ENCODE measurements at regions not wholly inside any gene's neighbourhood (a gene's known extent, or its start where the extent isn't known, plus 50 kb on each side); places are given as distances from the start of the nearest gene placed in this dataset.

DNA sequence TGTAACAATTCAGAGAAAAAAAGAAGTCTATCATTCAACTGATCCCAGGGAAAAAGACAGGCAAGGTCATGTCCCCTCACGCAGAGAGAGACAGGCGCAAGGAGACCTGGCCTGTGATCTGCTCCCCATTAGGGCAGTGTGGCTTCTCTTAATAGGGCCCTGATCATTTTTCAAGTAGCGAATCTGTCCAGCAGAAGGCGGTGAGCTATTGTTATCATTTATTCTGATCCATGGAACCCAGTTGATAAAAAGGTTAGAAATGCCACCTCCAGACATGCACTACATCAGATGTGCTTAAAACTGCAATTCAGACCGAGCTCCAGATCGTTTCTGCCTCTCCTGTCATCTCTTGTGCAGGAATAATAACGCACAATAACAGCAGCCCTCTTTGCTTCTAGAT, 1025.6 kb upstream of the PIK3C3 start:
- TF ChIP-seq, protein P1, sequence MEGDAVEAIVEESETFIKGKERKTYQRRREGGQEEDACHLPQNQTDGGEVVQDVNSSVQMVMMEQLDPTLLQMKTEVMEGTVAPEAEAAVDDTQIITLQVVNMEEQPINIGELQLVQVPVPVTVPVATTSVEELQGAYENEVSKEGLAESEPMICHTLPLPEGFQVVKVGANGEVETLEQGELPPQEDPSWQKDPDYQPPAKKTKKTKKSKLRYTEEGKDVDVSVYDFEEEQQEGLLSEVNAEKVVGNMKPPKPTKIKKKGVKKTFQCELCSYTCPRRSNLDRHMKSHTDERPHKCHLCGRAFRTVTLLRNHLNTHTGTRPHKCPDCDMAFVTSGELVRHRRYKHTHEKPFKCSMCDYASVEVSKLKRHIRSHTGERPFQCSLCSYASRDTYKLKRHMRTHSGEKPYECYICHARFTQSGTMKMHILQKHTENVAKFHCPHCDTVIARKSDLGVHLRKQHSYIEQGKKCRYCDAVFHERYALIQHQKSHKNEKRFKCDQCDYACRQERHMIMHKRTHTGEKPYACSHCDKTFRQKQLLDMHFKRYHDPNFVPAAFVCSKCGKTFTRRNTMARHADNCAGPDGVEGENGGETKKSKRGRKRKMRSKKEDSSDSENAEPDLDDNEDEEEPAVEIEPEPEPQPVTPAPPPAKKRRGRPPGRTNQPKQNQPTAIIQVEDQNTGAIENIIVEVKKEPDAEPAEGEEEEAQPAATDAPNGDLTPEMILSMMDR (IDR thresholded peaks at IDR 0.05), result no peak
- DNase-seq, result no peak
- Histone ChIP-seq H3K4me1 (no peaks in the 10 kb centered on the region), H3K36me3 (no peaks in the 10 kb centered on the region), H3K27me3 (no peaks in the 10 kb centered on the region), H3K4me3 (no peak overlapping the region), H3K27ac (no peak overlapping the region), H3K9me3 (no peaks in the 10 kb centered on the region)
- ATAC-seq, result no peak
- intact Hi-C loops (cut with DNase I), result no loop called here
- 33% methylated on average over 5 of the region's 7 CpGs for WGBS (ENCODE audit: insufficient coverage, low coverage, low lambda C conversion rate, missing lambda C conversion rate)

DNA sequence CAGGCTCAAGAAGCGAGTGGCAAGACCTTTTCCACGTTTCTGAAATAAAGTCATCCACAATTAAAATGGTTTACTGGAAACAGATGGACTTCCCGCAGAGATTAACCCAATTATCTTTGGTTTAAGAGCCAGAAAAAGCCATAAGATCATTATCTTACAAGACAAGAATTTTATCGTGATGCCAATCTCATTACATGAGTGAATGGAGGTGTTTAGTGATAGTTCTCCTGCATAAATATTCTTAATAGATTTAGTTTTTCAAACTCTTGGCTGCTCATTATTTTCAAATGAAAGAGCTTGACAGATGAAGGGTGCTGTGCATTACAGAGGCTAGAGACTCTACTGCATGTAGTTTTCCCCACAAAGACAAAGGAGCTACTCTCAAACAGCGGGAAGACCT, 1028.4 kb upstream of the PIK3C3 start:
- intact Hi-C loops (cut with DNase I), result no loop called here
- DNase-seq, result no peak

DNA sequence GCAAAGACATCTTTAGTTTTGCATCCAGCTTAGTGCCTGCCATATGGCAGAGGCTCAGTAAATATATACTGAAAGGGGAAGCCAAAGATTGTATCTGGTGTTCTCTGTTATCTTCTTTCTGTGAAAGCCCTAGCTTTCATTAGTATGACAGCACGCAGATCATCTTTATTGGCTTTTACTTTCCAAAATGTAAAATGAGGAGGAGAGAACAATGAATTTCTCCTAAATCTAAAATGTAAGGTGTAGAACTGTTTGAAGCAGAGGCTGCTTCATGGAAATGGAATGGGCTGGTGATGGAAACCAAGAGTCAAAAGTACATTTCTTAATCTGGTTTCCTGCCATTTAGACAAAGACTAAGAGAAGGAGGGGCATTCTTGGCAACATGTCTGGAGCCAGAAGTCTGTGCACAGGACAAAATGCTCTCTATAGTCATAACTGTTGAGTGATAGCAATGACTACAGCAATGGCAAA, 1029.9 kb upstream of the PIK3C3 start:
- Histone ChIP-seq H3K27me3 (no peaks in the 10 kb centered on the region), H3K4me1 (no peaks in the 10 kb centered on the region), H3K36me3 (no peaks in the 10 kb centered on the region), H3K9me3 (no peaks in the 10 kb centered on the region), H3K27ac (no peak overlapping the region), H3K4me3 (no peak overlapping the region)
- intact Hi-C loops (cut with DNase I), result no loop called here
- no peak for DNase-seq
- TF ChIP-seq POLR2A (IDR thresholded peaks at IDR 0.05), result no peak
- TF ChIP-seq, protein P1 (IDR thresholded peaks at IDR 0.05), result no peak
- ATAC-seq, result no peak
- 60% methylated on average over 1 of the region's 1 CpG for WGBS (ENCODE audit: insufficient coverage, low coverage, low lambda C conversion rate, missing lambda C conversion rate)

More for the DNA sequence above, 1028.4 kb upstream of the PIK3C3 start:
- no peak overlapping the region for H3K27ac ChIP-seq
- no peak for ATAC-seq
- no peaks in the 10 kb centered on the region for H3K4me1 ChIP-seq
- H3K27me3 ChIP-seq, result no peaks in the 10 kb centered on the region
- no peaks in the 10 kb centered on the region for H3K9me3 ChIP-seq
- 47% methylated on average over 5 of the region's 5 CpGs for WGBS (ENCODE audit: insufficient coverage, low coverage, low lambda C conversion rate, missing lambda C conversion rate)
- TF ChIP-seq, protein P1 (IDR thresholded peaks at IDR 0.05), result no peak
- TF ChIP-seq POLR2A (IDR thresholded peaks at IDR 0.05), result no peak
- no peak overlapping the region for H3K4me3 ChIP-seq
- H3K36me3 ChIP-seq, result no peaks in the 10 kb centered on the region

DNA sequence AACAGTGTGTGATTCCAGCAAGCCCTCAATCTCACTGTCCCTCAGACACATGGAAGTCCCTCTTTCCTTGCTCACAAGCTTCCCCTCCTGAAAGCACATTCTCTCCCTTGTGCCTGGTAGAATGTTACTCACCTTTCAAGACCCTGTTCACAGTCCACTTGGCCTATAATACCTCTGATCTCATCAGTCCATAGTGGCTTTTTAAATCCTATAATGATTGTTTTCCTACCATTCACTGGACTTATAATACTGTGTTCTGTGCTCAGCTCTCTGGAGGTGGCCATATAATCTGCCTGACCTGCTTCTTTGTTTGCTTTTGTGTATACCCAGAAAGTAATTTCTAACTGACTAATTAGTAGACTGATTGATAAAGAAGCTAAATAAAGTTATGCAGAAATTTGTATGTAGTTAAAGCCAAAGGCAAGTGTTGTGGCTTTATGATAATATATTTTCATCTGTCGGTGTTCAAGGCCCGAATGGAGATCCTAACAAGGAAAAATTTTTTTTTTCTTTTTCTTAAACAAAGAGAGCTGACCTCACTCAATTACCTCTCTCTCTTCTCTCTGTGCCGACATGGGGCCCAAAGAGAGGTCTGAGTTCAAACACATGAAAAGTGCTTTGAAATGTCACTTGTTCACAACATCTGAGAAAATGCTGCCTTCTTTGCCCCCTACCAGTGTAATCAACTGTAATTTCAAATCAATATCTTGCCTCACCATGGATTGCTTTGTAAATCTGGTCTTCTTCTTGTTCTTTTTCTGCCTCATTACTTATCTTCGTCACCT, 1033.0 kb upstream of the PIK3C3 start:
- ATAC-seq, result no peak
- H3K27ac ChIP-seq, result no peak overlapping the region
- H3K9me3 ChIP-seq, result no peaks in the 10 kb centered on the region
- no peaks in the 10 kb centered on the region for H3K4me1 ChIP-seq
- no peaks in the 10 kb centered on the region for H3K27me3 ChIP-seq
- intact Hi-C loops (cut with DNase I), result no loop called here
- WGBS (ENCODE audit: insufficient coverage, low coverage, low lambda C conversion rate, missing lambda C conversion rate), result 52% methylated on average over 4 of the region's 4 CpGs
- H3K4me3 ChIP-seq, result no peak overlapping the region
- no peaks in the 10 kb centered on the region for H3K36me3 ChIP-seq
- TF ChIP-seq, protein P1 (IDR thresholded peaks at IDR 0.05), result no peak
- no peak for TF ChIP-seq POLR2A (IDR thresholded peaks at IDR 0.05)
- no peak for DNase-seq
